ENCODE measurements at regions not wholly inside any gene's neighbourhood (a gene's known extent, or its start where the extent isn't known, plus 50 kb on each side); places are given as distances from the start of the nearest gene placed in this dataset.

DNA sequence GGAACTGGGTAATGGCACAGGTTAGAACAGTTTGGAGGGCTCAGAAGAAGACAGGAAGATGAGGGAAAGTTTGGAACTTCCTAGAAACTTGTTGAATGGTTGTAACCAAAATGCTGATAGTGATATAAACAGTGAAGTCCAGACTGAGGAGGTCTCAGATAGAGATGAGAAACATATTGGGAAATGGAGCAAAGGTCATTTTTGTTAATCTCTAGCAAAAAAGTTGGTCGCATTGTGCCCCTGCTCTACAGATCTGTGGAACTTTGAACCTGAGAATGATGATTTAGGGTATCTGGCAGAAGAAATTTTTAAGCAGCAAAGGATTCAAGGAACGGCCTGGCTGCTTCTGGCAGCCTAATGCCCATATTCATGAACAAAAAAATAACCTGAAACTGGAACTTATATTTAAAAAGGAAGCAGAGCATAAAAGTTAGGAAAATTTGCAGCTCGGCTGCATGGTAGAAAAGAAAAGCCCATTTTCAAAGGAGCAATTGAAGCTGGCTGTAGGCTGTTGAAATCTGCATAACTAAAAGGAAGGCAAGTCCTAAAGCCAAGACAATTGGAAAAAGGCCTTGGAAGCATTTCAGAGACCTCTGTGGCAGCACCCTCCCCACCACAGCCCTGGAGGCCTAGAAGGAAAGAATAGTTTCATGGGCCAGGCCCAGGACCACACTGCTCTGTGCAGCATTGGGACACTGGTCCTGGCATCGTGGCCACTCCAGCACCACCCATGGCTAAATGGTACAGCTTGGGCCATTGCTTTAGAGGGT lies 182.6 kb upstream of the CD96 start:
- intact Hi-C loops (cut with DNase I, micrococcal nuclease) = no loop called here
- Mint-ChIP-seq H3K4me3 (no peak overlapping the region), H3K4me1 (no peaks in the 10 kb centered on the region), H3K36me3 (ENCODE audit: low read depth) (no peaks in the 10 kb centered on the region), H3K27ac (no peak overlapping the region), H3K9me3 (ENCODE audit: low read depth) (peaks cover 6% of the 10 kb centered on the region), H3K27me3 (peaks cover 3% of the 10 kb centered on the region)
- DNase-seq (no peak), ATAC-seq (no peak)
- POLR2A ChIA-PET = no interaction called here
- CTCF ChIA-PET = no interaction called here

DNA sequence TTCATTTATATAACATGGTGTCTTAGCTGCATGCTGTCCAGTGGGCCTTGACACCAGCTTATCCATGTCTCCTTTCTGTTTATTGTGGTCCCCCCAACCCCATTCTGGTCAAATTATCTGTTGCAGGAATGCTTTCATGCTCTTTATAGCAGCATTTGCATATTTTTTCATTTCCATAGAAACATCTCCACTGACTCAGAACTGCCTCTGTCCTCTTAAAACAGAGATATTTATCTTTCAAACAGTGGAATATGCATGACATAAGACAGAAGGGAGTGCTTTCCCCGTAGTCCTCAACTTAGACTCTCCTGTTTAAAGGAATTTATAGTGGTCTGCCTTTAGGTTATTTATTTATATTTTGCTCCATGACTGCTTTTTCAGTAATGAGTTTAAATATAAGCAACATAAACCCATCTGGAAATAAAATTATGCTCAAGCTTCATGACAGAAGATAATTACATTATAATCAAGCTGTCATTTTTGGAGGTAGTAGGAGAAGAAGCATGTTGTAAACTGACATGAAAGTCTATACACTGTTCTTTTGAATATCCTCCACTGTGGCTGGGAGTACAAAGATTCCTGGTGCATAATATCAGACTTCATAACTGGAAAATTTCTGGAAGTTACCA lies 179.5 kb upstream of the CD96 start:
- intact Hi-C loops (cut with DNase I, micrococcal nuclease) = no loop called here
- Mint-ChIP-seq H3K36me3 (ENCODE audit: low read depth) (no peaks in the 10 kb centered on the region), H3K9me3 (ENCODE audit: low read depth) (peaks cover 4% of the 10 kb centered on the region), H3K27ac (no peak overlapping the region), H3K4me3 (no peak overlapping the region), H3K27me3 (peaks cover 5% of the 10 kb centered on the region), H3K4me1 (peaks cover 8% of the 10 kb centered on the region)
- ATAC-seq = no peak
- ChIA-PET CTCF (interaction anchor here (0.5 kb wide), 1 partner anchor 52 kb away, joined by 3 read pairs; no protein-coding TSS in a partner anchor), POLR2A (no interaction called here)
- no peak for DNase-seq

DNA sequence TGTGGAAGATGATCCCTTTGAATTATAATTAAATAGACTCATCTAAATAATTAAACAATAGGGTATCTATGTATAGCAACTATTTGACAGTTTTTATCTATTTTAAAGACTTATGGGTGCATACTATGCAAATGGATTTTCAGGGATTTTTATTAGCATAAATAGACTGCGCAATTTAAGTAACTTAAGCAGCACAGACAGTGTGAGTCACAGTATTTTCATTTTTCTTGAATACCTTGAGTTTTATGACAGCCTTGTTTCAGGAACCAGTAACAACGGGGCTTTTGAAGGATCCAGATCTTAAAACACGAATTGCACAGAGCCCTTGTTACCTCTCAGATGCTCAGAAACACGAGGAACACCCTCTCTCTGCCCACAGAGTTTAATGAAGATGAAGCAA lies 175.5 kb upstream of the CD96 start:
- Mint-ChIP-seq H3K27ac (no peak overlapping the region), H3K4me1 (peaks cover 10% of the 10 kb centered on the region), H3K27me3 (peaks cover 5% of the 10 kb centered on the region), H3K4me3 (no peak overlapping the region), H3K36me3 (ENCODE audit: low read depth) (peaks cover 4% of the 10 kb centered on the region), H3K9me3 (ENCODE audit: low read depth) (peaks cover 13% of the 10 kb centered on the region)
- intact Hi-C loops (cut with DNase I, micrococcal nuclease) = loop anchor here in 1 of 2 experiments (5.0 kb wide), 1 partner anchor 176 kb away; the partner anchor contains the start of gene CD96
- ATAC-seq = no peak
- ChIA-PET CTCF (interaction anchor here (0.6 to 1.1 kb wide), 4 partner anchors 36 to 595 kb away, joined by 3 to 5 read pairs (median 4); no protein-coding TSS in a partner anchor), POLR2A (no interaction called here)
- no peak for DNase-seq

GRCh38 chr3:111368056-111368455 lies 173.9 kb upstream of the CD96 start:
- Mint-ChIP-seq H3K27ac (no peak overlapping the region), H3K36me3 (ENCODE audit: low read depth) (peaks cover 9% of the 10 kb centered on the region), H3K4me3 (no peak overlapping the region), H3K4me1 (peaks cover 10% of the 10 kb centered on the region), H3K9me3 (ENCODE audit: low read depth) (peaks cover 21% of the 10 kb centered on the region), H3K27me3 (peaks cover 5% of the 10 kb centered on the region)
- ChIA-PET CTCF (no interaction called here), POLR2A (no interaction called here)
- no peak for DNase-seq
- intact Hi-C loops (cut with DNase I, micrococcal nuclease) = loop anchor here in 1 of 2 experiments (5.0 kb wide), 1 partner anchor 174 kb away; the partner anchor contains the start of gene CD96
- no peak for ATAC-seq

DNA sequence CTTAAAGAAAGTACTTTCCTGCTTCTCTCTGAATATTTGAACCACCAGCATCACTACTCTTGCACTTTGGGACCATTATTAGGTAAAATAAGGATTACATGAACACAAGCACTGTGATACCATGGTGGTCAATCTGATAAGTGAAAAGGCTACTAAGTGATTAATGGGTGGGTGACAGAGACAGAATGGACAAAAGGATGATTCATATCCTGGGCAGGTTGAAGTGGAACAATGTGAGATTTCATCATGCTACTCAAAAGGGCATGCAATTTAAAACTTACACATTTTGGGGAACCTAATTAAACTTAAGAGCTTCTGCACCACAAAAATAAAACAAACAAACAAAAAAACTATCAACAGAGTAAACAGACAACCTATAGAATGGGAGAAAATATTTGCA lies 172.0 kb upstream of the CD96 start:
- POLR2A ChIA-PET = no interaction called here
- CTCF ChIA-PET = interaction anchor here (0.5 kb wide), 1 partner anchor 683 kb away, joined by 3 read pairs; no protein-coding TSS in a partner anchor
- Mint-ChIP-seq H3K9me3 (ENCODE audit: low read depth) (peaks cover 33% of the 10 kb centered on the region), H3K27ac (no peak overlapping the region), H3K36me3 (ENCODE audit: low read depth) (peaks cover 10% of the 10 kb centered on the region), H3K4me1 (peaks cover 10% of the 10 kb centered on the region), H3K27me3 (peaks cover 2% of the 10 kb centered on the region), H3K4me3 (no peak overlapping the region)
- DNase-seq (no peak), ATAC-seq (no peak)
- intact Hi-C loops (cut with DNase I, micrococcal nuclease) = loop anchor here in 1 of 2 experiments (5.0 kb wide), 1 partner anchor 172 kb away; the partner anchor contains the start of gene CD96

DNA sequence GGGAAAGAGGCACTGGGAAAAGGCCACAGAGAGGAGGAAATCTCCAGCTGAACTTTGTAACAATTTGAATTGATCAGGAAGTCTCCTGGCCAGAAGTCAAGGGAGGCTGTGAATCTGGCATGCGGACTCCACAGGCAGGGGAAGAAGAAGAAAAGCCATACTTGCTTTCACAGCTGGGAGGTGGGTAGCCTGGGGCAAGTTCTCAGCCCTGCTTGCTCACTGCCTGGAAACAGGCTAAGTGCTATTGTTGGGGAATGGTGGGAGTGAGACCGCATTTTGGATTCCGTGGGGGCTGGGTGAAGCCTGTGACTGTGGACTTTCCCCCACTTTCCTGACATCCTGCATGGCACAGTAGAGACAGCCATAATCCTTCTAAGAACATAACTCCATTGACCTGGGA lies 168.8 kb upstream of the CD96 start:
- H3K4me1 Mint-ChIP-seq = no peaks in the 10 kb centered on the region
- ChIA-PET POLR2A (no interaction called here), CTCF (interaction anchor here (0.9 kb wide), 1 partner anchor 523 kb away, joined by 3 read pairs; no protein-coding TSS in a partner anchor)
- H3K36me3 Mint-ChIP-seq (ENCODE audit: low read depth) = peaks cover 14% of the 10 kb centered on the region
- H3K4me3 Mint-ChIP-seq = no peak overlapping the region
- H3K27me3 Mint-ChIP-seq = peaks cover 2% of the 10 kb centered on the region
- no peak overlapping the region for H3K27ac Mint-ChIP-seq
- ATAC-seq (no peak), DNase-seq (no peak)
- peaks cover 38% of the 10 kb centered on the region for H3K9me3 Mint-ChIP-seq (ENCODE audit: low read depth)
- intact Hi-C loops (cut with DNase I, micrococcal nuclease) = no loop called here

DNA sequence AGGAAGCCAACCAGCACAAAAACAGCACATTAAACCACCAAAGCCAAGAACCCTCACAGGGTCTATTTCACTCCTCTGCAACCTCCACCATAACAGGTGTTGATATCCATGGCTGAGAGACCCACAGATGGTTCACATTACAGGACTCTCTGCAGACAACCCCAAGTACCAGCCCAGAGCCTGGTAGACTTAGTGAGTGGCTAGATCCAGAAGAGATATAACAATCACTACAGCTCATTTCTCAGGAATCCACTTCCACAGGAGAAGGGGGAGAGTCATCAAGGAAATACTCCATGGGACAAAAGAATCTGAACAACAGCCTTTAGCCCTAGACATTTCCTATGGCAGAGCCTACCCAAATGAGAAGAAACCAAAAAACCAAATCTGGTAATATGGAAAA lies 168.1 kb upstream of the CD96 start:
- H3K9me3 Mint-ChIP-seq (ENCODE audit: low read depth) = peaks cover 38% of the 10 kb centered on the region
- H3K4me1 Mint-ChIP-seq = no peaks in the 10 kb centered on the region
- peaks cover 2% of the 10 kb centered on the region for H3K27me3 Mint-ChIP-seq
- peaks cover 14% of the 10 kb centered on the region for H3K36me3 Mint-ChIP-seq (ENCODE audit: low read depth)
- H3K4me3 Mint-ChIP-seq = no peak overlapping the region
- ChIA-PET POLR2A (no interaction called here), CTCF (no interaction called here)
- no peak for ATAC-seq
- no peak for DNase-seq
- H3K27ac Mint-ChIP-seq = no peak overlapping the region
- intact Hi-C loops (cut with DNase I, micrococcal nuclease) = no loop called here

GRCh38 chr3:111385971-111386495 lies 156.0 kb upstream of the CD96 start:
- no peak overlapping the region for H3K27ac Mint-ChIP-seq
- POLR2A ChIA-PET = no interaction called here
- no peaks in the 10 kb centered on the region for H3K36me3 Mint-ChIP-seq (ENCODE audit: low read depth)
- no peaks in the 10 kb centered on the region for H3K4me1 Mint-ChIP-seq
- peaks cover 5% of the 10 kb centered on the region for H3K9me3 Mint-ChIP-seq (ENCODE audit: low read depth)
- no peaks in the 10 kb centered on the region for H3K27me3 Mint-ChIP-seq
- intact Hi-C loops (cut with DNase I, micrococcal nuclease) = no loop called here
- ATAC-seq (no peak), DNase-seq (no peak)
- H3K4me3 Mint-ChIP-seq = no peak overlapping the region
- CTCF ChIA-PET = interaction anchor here (0.6 kb wide), 1 partner anchor 114 kb away, joined by 3 read pairs; no protein-coding TSS in a partner anchor

- Mint-ChIP-seq H3K9me3 (ENCODE audit: low read depth) (peaks cover 16% of the 10 kb centered on the region), H3K27me3 (no peaks in the 10 kb centered on the region), H3K4me1 (peaks cover 20% of the 10 kb centered on the region), H3K36me3 (ENCODE audit: low read depth) (peaks cover 4% of the 10 kb centered on the region), H3K27ac (no peak overlapping the region), H3K4me3 (no peak overlapping the region)
- intact Hi-C loops (cut with DNase I, micrococcal nuclease) = loop anchor here in 1 of 2 experiments (5.0 kb wide), 1 partner anchor 144 kb away; no protein-coding TSS in a partner anchor
- DNase-seq = peak; percentile 41
- ChIA-PET CTCF (no interaction called here), POLR2A (no interaction called here)
- peak; percentile 93 for ATAC-seq
These were observed 149.1 kb upstream of the CD96 start for GRCh38 chr3:111392894-111393398.

DNA sequence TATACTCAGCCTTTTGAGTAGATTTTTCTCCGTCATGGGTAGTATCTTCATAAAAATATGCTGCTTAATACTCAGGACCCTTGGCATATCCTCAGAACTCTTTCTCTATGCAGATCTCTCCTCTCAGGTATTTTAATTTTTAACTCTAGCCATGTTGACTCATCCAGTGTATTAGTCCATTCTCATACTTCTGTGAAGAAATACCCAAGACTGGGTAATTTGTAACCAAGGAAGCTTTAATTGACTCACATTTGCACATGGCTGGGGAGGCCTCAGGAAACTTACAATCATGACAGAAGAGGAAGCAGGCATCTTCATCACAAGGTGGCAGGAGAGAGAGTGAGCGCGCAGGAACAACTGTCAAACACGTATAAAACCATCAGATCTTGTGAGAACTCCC lies 129.3 kb upstream of the CD96 start:
- ATAC-seq (no peak), DNase-seq (peak; percentile 4)
- intact Hi-C loops (cut with DNase I, micrococcal nuclease) = no loop called here
- CTCF ChIA-PET = no interaction called here
- POLR2A ChIA-PET = no interaction called here
- H3K36me3 Mint-ChIP-seq (ENCODE audit: low read depth) = no peaks in the 10 kb centered on the region
- no peak overlapping the region for H3K27ac Mint-ChIP-seq
- no peak overlapping the region for H3K4me3 Mint-ChIP-seq
- peaks cover under 1% of the 10 kb centered on the region for H3K9me3 Mint-ChIP-seq (ENCODE audit: low read depth)
- H3K4me1 Mint-ChIP-seq = no peaks in the 10 kb centered on the region
- H3K27me3 Mint-ChIP-seq = no peaks in the 10 kb centered on the region

DNA sequence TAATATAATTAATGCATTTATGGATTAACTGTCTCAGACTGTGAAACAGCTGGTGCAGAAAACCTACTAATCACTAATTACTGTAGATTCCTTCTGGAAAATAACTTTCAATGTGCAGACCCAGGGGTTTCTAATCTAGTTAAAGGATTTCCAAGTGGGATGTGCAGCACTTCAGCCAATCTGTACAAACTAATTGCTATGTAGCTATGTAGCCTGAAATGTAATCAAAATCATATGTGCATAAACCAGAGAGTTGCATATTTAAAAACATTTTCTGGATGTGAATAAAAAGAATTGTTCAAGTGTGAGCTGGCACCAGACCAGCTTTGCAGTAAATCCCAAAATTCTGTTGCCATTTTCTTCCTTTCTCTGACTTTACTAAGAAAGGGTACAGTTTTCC lies 127.5 kb upstream of the CD96 start:
- no peak overlapping the region for H3K27ac Mint-ChIP-seq
- H3K27me3 Mint-ChIP-seq = peaks cover 3% of the 10 kb centered on the region
- no peaks in the 10 kb centered on the region for H3K4me1 Mint-ChIP-seq
- CTCF ChIA-PET = no interaction called here
- no peak overlapping the region for H3K4me3 Mint-ChIP-seq
- no peak for DNase-seq
- POLR2A ChIA-PET = no interaction called here
- no peaks in the 10 kb centered on the region for H3K9me3 Mint-ChIP-seq (ENCODE audit: low read depth)
- no peaks in the 10 kb centered on the region for H3K36me3 Mint-ChIP-seq (ENCODE audit: low read depth)
- ATAC-seq = no peak
- intact Hi-C loops (cut with DNase I, micrococcal nuclease) = no loop called here

GRCh38 chr3:111415018-111415417 lies 127.0 kb upstream of the CD96 start:
- ChIA-PET POLR2A (no interaction called here), CTCF (no interaction called here)
- ATAC-seq (no peak), DNase-seq (no peak)
- intact Hi-C loops (cut with DNase I, micrococcal nuclease) = no loop called here
- Mint-ChIP-seq H3K9me3 (ENCODE audit: low read depth) (no peaks in the 10 kb centered on the region), H3K36me3 (ENCODE audit: low read depth) (no peaks in the 10 kb centered on the region), H3K27me3 (peaks cover 3% of the 10 kb centered on the region), H3K4me1 (no peaks in the 10 kb centered on the region), H3K4me3 (no peak overlapping the region), H3K27ac (no peak overlapping the region)

All from activated CD4-positive, alpha-beta T cell treated with anti-CD3 and anti-CD28 coated beads for 36 hours (primary cell).